ENCODE measurements at regions not wholly inside any gene's neighbourhood (a gene's known extent, or its start where the extent isn't known, plus 50 kb on each side); places are given as distances from the start of the nearest gene placed in this dataset.

DNA sequence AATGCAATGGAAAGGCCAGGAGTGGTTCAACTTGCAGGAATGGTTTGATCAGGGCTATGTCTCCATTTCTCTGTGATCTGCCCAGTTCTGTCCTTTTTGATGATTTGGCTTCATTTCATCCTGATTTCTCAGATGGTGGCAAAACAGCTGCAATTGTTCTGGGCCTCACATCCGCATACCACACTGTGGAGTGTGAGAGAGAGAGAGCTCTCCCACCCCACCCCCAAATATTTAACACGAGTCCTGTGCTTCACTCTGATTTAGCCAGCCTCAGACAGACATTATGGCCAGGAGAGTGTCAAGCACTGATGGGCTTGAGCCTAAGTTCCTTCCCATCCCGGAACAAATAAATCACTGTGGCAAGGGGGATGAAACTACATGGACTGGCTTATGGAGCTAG, 284.6 kb downstream of the CDC5L start:
- Mint-ChIP-seq H3K9me3 (ENCODE audit: unreplicated experiment) (no peaks in the 10 kb centered on the region), H3K4me1 (ENCODE audit: low read depth, unreplicated experiment) (no peaks in the 10 kb centered on the region), H3K27ac (ENCODE audit: unreplicated experiment) (no peak overlapping the region), H3K27me3 (ENCODE audit: insufficient read depth, unreplicated experiment) (peaks cover 3% of the 10 kb centered on the region), H3K36me3 (ENCODE audit: insufficient read depth, unreplicated experiment) (no peaks in the 10 kb centered on the region), H3K4me3 (ENCODE audit: unreplicated experiment) (no peak overlapping the region)
- no TSS peak for BruUV-seq (replicated peaks)
- H3K27me3 ChIP-seq (replicated peaks; ENCODE audit: control insufficient read depth, insufficient read depth, low read length), result no peaks in the 10 kb centered on the region
- ChIA-PET CTCF (interaction anchor here (1.3 kb wide), 1 partner anchor 196 kb away, joined by 3 read pairs; no protein-coding TSS in a partner anchor), POLR2A (no interaction called here)
- no peaks in the 10 kb centered on the region for H3K9me3 ChIP-seq
- intact Hi-C loops (cut with micrococcal nuclease; ENCODE audit: unreplicated experiment), result no loop called here
- TF ChIP-seq, protein P1, sequence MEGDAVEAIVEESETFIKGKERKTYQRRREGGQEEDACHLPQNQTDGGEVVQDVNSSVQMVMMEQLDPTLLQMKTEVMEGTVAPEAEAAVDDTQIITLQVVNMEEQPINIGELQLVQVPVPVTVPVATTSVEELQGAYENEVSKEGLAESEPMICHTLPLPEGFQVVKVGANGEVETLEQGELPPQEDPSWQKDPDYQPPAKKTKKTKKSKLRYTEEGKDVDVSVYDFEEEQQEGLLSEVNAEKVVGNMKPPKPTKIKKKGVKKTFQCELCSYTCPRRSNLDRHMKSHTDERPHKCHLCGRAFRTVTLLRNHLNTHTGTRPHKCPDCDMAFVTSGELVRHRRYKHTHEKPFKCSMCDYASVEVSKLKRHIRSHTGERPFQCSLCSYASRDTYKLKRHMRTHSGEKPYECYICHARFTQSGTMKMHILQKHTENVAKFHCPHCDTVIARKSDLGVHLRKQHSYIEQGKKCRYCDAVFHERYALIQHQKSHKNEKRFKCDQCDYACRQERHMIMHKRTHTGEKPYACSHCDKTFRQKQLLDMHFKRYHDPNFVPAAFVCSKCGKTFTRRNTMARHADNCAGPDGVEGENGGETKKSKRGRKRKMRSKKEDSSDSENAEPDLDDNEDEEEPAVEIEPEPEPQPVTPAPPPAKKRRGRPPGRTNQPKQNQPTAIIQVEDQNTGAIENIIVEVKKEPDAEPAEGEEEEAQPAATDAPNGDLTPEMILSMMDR (IDR thresholded peaks at IDR 0.05; ENCODE audit: insufficient read depth in 1 of 2, low read depth in 1 of 2, low read length in 1 of 2, severe bottlenecking in 1 of 2, unreplicated experiment in 1 of 2), result no peak
- DNase-seq, result no peak
- no peaks in the 10 kb centered on the region for H3K36me3 ChIP-seq (ENCODE audit: control insufficient read depth, insufficient read depth, low read length)
- no peaks in the 10 kb centered on the region for H3K4me1 ChIP-seq
- no peak overlapping the region for H3K4me3 ChIP-seq (ENCODE audit: low read depth, low read length)

DNA sequence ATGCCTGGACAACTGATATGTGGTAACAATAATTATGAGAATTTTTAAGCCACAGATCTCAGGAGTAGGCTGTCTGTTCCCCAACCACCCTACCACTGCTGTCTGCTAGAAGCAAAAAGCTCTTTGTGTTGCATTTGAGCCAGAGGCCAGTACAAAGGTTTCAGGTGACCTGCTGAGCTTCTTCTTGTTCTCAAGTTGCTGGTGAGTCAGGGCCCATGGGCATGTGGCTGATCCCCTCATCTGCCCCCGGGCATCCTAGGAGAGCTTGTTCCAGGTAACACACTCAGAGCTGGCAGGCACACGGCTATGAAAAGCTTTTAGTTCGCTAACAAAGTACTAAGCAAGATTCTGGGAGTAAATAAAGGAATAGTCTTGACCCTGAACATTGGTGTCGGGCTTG, 285.3 kb downstream of the CDC5L start:
- CTCF ChIA-PET, result no interaction called here
- TF ChIP-seq, protein P1 (IDR thresholded peaks at IDR 0.05; ENCODE audit: insufficient read depth in 1 of 2, low read depth in 1 of 2, low read length in 1 of 2, severe bottlenecking in 1 of 2, unreplicated experiment in 1 of 2), result no peak
- no TSS peak for BruUV-seq (replicated peaks)
- Mint-ChIP-seq H3K27ac (ENCODE audit: unreplicated experiment) (no peak overlapping the region), H3K4me1 (ENCODE audit: low read depth, unreplicated experiment) (no peaks in the 10 kb centered on the region), H3K36me3 (ENCODE audit: insufficient read depth, unreplicated experiment) (no peaks in the 10 kb centered on the region), H3K4me3 (ENCODE audit: unreplicated experiment) (no peak overlapping the region), H3K27me3 (ENCODE audit: insufficient read depth, unreplicated experiment) (peaks cover 1% of the 10 kb centered on the region), H3K9me3 (ENCODE audit: unreplicated experiment) (no peaks in the 10 kb centered on the region)
- no peaks in the 10 kb centered on the region for H3K9me3 ChIP-seq
- no peaks in the 10 kb centered on the region for H3K4me1 ChIP-seq
- H3K4me3 ChIP-seq (ENCODE audit: low read depth, low read length), result no peak overlapping the region
- H3K27me3 ChIP-seq (replicated peaks; ENCODE audit: control insufficient read depth, insufficient read depth, low read length), result no peaks in the 10 kb centered on the region
- no peak for DNase-seq
- intact Hi-C loops (cut with micrococcal nuclease; ENCODE audit: unreplicated experiment), result no loop called here
- POLR2A ChIA-PET, result no interaction called here
- no peaks in the 10 kb centered on the region for H3K36me3 ChIP-seq (ENCODE audit: control insufficient read depth, insufficient read depth, low read length)

DNA sequence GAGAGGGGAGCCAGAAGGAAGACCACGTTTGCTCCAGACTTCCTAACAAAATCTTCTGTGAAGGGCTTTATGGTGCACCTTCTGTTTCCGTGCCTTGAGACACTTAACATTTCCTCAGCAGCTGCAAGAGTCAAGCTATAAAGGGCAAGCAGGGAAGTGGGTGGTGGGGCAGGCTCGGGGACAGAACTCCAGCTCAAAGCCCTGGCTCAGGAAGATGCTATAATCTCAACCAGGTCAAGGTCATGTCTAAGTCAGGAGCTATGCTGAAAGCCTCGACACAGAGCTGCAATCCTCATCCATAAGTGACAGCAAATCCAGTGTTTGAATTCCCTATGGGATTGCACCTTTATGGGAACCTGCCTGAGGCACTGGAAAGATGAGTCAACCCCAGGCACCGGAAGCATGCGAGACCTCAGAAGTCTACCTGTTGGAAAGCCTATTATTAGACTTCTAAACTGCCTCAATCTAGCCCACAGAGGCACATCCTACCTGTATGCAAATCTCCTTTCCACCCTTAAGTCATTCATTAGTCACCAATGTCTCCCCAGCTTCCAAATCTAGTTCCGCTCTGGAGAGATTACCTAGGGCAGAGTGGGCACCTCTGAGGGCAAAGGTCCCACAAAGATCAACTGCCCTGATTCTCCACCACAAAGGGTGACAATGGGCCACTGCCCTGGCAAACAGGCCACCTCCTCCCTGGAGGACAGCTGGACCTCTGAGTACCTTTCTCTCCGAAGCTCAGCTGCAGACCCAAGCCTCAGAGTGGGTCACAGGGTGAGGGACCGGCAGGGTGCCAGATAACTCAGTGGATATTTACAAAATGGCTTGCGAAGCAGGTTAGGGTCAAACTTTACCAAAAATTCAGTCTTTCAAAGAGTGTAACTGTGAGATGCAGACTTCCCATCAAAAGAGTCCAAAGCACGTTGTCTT, 287.0 kb downstream of the CDC5L start:
- Mint-ChIP-seq H3K4me3 (ENCODE audit: unreplicated experiment) (no peak overlapping the region), H3K9me3 (ENCODE audit: unreplicated experiment) (no peaks in the 10 kb centered on the region), H3K27me3 (ENCODE audit: insufficient read depth, unreplicated experiment) (peaks cover 5% of the 10 kb centered on the region), H3K27ac (ENCODE audit: unreplicated experiment) (no peak overlapping the region), H3K4me1 (ENCODE audit: low read depth, unreplicated experiment) (no peaks in the 10 kb centered on the region), H3K36me3 (ENCODE audit: insufficient read depth, unreplicated experiment) (no peaks in the 10 kb centered on the region)
- no TSS peak for BruUV-seq (replicated peaks)
- H3K36me3 ChIP-seq (ENCODE audit: control insufficient read depth, insufficient read depth, low read length), result no peaks in the 10 kb centered on the region
- H3K4me1 ChIP-seq, result no peaks in the 10 kb centered on the region
- TF ChIP-seq, protein P1 (IDR thresholded peaks at IDR 0.05; ENCODE audit: insufficient read depth in 1 of 2, low read depth in 1 of 2, low read length in 1 of 2, severe bottlenecking in 1 of 2, unreplicated experiment in 1 of 2), result no peak
- H3K27me3 ChIP-seq (replicated peaks; ENCODE audit: control insufficient read depth, insufficient read depth, low read length), result no peaks in the 10 kb centered on the region
- no peak for DNase-seq
- no peaks in the 10 kb centered on the region for H3K9me3 ChIP-seq
- intact Hi-C loops (cut with micrococcal nuclease; ENCODE audit: unreplicated experiment), result no loop called here
- ChIA-PET CTCF (no interaction called here), POLR2A (no interaction called here)
- no peak overlapping the region for H3K4me3 ChIP-seq (ENCODE audit: low read depth, low read length)
